ENCODE measurements at regions not wholly inside any gene's neighbourhood (a gene's known extent, or its start where the extent isn't known, plus 50 kb on each side); places are given as distances from the start of the nearest gene placed in this dataset.

- in situ Hi-C loops (cut with HindIII; ENCODE audit: low sequenced_read_pairs), result no loop called here
- DNase-seq (ENCODE audit: low spot score), result no peak
Observed at GRCh38 chr10:94043431-94043990, 49.8 kb downstream of the PLCE1 start.

- DNase-seq (ENCODE audit: low spot score), result no peak
- in situ Hi-C loops (cut with HindIII; ENCODE audit: low sequenced_read_pairs), result no loop called here
Observed at GRCh38 chr10:94046098-94046497, 52.4 kb downstream of the PLCE1 start.

GRCh38 chr10:94047293-94047692 is 53.6 kb downstream of the PLCE1 start:
- in situ Hi-C loops (cut with HindIII; ENCODE audit: low sequenced_read_pairs), result no loop called here
- no peak for DNase-seq (ENCODE audit: low spot score)

- DNase-seq (ENCODE audit: low spot score), result no peak
- in situ Hi-C loops (cut with HindIII; ENCODE audit: low sequenced_read_pairs), result no loop called here
Observed at GRCh38 chr10:94049911-94050310, 56.2 kb downstream of the PLCE1 start.

- in situ Hi-C loops (cut with HindIII; ENCODE audit: low sequenced_read_pairs), result no loop called here
- DNase-seq (ENCODE audit: low spot score), result no peak
Observed at GRCh38 chr10:94052281-94052680, 58.5 kb downstream of the PLCE1 start.

- DNase-seq (ENCODE audit: low spot score), result no peak
- in situ Hi-C loops (cut with HindIII; ENCODE audit: low sequenced_read_pairs), result no loop called here
Observed at GRCh38 chr10:94052866-94053791, 59.4 kb downstream of the PLCE1 start.

- in situ Hi-C loops (cut with HindIII; ENCODE audit: low sequenced_read_pairs), result no loop called here
Observed at GRCh38 chr10:94059178-94059883, 65.6 kb downstream of the PLCE1 start.

GRCh38 chr10:94061026-94061425 is 67.3 kb downstream of the PLCE1 start:
- DNase-seq (ENCODE audit: low spot score), result no peak
- in situ Hi-C loops (cut with HindIII; ENCODE audit: low sequenced_read_pairs), result no loop called here

More at GRCh38 chr10:94059178-94059883, 65.6 kb downstream of the PLCE1 start:
- no peak for DNase-seq (ENCODE audit: low spot score)

- in situ Hi-C loops (cut with HindIII; ENCODE audit: low sequenced_read_pairs), result no loop called here
- DNase-seq (ENCODE audit: low spot score), result no peak
Observed at GRCh38 chr10:94062611-94063010, 68.9 kb downstream of the PLCE1 start.

GRCh38 chr10:94065362-94065761 is 71.6 kb downstream of the PLCE1 start:
- in situ Hi-C loops (cut with HindIII; ENCODE audit: low sequenced_read_pairs), result no loop called here
- DNase-seq (ENCODE audit: low spot score), result no peak

- no peak for DNase-seq (ENCODE audit: low spot score)
- in situ Hi-C loops (cut with HindIII; ENCODE audit: low sequenced_read_pairs), result no loop called here
Observed at GRCh38 chr10:94065787-94066186, 72.1 kb downstream of the PLCE1 start.

- no peak for DNase-seq (ENCODE audit: low spot score)
- in situ Hi-C loops (cut with HindIII; ENCODE audit: low sequenced_read_pairs), result no loop called here
Observed at GRCh38 chr10:94066411-94066810, 72.7 kb downstream of the PLCE1 start.

- in situ Hi-C loops (cut with HindIII; ENCODE audit: low sequenced_read_pairs), result no loop called here
- no peak for DNase-seq (ENCODE audit: low spot score)
Observed at GRCh38 chr10:94069884-94070283, 76.2 kb downstream of the PLCE1 start.

- in situ Hi-C loops (cut with HindIII; ENCODE audit: low sequenced_read_pairs), result no loop called here
- DNase-seq (ENCODE audit: low spot score), result no peak
Observed at GRCh38 chr10:94074462-94074861, 80.7 kb downstream of the PLCE1 start.

GRCh38 chr10:94075506-94075905 is 81.8 kb downstream of the PLCE1 start:
- no peak for DNase-seq (ENCODE audit: low spot score)
- in situ Hi-C loops (cut with HindIII; ENCODE audit: low sequenced_read_pairs), result no loop called here

GRCh38 chr10:94076325-94076841 is 82.7 kb downstream of the PLCE1 start:
- in situ Hi-C loops (cut with HindIII; ENCODE audit: low sequenced_read_pairs), result no loop called here
- peak; percentile 7 for DNase-seq (ENCODE audit: low spot score)

- in situ Hi-C loops (cut with HindIII; ENCODE audit: low sequenced_read_pairs), result no loop called here
- no peak for DNase-seq (ENCODE audit: low spot score)
Observed at GRCh38 chr10:94077042-94077441, 83.3 kb downstream of the PLCE1 start.

- DNase-seq (ENCODE audit: low spot score), result no peak
- in situ Hi-C loops (cut with HindIII; ENCODE audit: low sequenced_read_pairs), result no loop called here
Observed at GRCh38 chr10:94080108-94080507, 86.4 kb downstream of the PLCE1 start.

- no peak for DNase-seq (ENCODE audit: low spot score)
- in situ Hi-C loops (cut with HindIII; ENCODE audit: low sequenced_read_pairs), result no loop called here
Observed at GRCh38 chr10:94083662-94084265, 90.0 kb downstream of the PLCE1 start.

- in situ Hi-C loops (cut with HindIII; ENCODE audit: low sequenced_read_pairs), result no loop called here
- DNase-seq (ENCODE audit: low spot score), result no peak
Observed at GRCh38 chr10:94084344-94084743, 90.6 kb downstream of the PLCE1 start.
